GM04504 (cell line): ENCODE measurements at regions not wholly inside any gene's neighbourhood (a gene's known extent, or its start where the extent isn't known, plus 50 kb on each side); places are given as distances from the start of the nearest gene placed in this dataset.

Experiments
- DNase-seq: peaks from one replicate; pipeline ENCODE4 v3.0.0-alpha.2; 2012; ENCODE audit warnings: low read depth

DNA sequence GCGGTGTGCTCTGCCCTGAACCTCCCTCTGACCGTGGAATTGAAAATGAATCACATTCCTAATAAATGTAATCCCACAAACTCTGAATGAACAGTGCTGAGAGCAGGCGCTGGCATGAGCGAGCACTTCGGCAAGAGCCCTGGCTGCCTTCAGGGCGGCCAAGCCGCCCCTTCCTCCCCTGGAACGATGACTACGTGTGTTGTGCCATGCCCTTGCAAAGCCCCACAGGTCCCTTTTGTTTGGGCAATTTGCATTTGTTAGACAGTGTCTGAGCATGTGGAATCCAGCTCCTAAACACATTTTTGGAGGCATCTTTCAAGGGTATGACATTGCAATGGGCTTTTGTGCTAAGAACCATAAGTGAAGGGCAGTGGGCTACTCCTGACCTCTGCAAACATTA, 95.6 kb upstream of the MKI67 start:
- no peak for DNase-seq

DNA sequence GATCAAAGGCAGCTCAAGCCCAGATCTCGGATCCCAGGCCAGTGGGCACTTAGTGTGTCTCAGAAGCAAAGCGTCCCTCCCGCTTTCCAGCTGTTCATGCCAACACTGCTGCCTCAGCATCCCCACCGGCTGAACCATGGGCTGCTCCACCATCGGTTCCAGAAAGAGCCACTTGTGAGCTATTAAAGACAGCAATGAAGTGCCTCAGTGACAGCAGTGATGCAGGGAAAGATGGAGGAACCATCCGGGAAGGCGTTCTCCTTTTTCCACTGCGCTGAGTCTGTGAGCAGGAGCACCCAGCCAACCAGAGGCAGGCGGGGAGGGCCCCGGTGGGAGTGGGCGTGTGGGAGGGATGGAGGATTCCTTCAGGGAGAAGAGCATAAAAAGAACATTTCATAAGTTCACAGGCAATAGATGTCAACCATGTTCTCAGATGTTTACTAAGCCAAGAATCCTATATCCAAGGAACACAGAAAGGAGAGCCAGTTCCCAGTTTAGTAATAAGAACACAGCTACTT, 96.2 kb upstream of the MKI67 start:
- DNase-seq = no peak

- no peak for DNase-seq
Observed at GRCh38 chr10:128230401-128230800, 104.2 kb upstream of the MKI67 start.

- DNase-seq = no peak
Observed at GRCh38 chr10:128233422-128233821, 107.2 kb upstream of the MKI67 start.

DNA sequence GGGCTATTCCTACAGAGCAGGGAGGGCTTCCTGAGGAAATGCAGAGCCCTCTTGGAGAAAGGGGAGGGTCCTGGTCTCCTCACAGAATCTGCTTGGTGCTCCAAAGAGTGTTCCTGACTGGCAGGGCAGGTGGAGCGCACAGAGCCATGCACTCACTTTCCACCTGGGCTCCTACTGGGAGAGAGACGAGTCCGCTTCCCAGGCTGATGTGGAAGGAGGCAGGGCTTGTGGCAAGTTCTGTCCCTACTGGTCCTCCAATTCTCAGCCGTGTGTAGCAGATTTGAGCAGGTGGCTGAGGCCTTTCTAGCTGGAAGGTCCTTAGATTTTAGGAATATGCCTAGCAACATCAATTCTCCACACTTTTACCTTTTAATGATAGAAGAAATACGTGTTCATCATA, 111.5 kb upstream of the MKI67 start:
- no peak for DNase-seq

DNA sequence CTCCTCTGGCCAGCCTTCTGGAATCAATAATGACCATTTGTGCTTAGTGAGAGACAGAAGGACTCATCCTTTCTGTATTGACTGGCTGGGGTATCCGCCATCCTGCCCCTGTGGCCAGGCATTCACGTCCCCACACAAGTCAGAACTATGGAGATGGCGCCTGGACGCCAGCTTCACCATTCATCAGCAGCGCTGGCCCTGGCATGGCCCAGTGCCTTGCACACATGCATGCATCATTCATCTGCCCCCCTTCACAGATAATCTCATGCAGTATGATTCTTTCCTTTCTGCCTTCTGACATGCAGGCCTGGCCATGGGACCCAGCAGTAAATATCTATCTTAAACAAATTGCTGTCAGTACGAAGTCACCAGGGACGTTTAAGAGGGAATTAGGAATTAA, 114.8 kb upstream of the MKI67 start:
- DNase-seq = no peak

DNA sequence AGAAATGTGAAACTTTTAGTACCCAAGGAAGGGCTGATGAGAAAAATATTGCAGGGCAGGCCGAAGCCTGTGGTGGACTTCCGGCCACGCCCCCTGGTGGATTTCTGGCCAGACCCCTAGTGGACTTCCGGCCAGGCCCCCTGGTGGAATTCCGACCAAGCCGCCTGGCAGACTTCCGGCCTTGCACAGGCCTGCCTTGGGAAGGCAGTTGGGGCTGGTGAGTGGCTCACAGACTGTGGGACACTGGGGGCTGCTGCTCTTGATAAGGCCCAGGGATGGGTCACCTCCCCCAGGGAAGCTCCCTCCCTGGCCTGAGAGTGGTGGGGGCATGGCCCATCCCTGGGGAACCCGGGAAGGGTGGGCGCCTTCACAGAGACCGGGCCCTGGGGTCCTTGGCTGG, 116.4 kb upstream of the MKI67 start:
- no peak for DNase-seq

GRCh38 chr10:128245026-128245425, 118.8 kb upstream of the MKI67 start:
- DNase-seq = no peak

DNA sequence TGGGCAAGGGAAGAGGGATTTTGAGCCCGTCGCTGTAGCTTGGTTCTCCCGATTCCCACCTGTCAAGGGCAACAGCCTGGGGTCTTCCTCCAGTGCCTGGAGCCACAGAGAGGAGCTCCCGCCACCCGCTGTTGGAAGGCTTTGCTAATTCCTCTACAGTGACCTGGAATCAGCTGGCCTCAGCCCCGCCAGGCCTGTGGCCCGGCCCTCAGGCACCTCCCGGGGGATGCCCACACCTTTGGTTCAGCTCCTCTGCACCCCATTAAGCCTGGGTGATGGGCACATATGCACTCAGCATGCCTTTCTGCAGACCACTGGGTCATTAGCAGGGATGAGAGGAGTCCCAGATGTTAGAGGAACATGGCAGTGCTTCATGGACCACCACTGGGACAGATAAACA, 121.4 kb upstream of the MKI67 start:
- DNase-seq = no peak

- no peak for DNase-seq
Observed at GRCh38 chr10:128254476-128254875, 128.3 kb upstream of the MKI67 start.

DNA sequence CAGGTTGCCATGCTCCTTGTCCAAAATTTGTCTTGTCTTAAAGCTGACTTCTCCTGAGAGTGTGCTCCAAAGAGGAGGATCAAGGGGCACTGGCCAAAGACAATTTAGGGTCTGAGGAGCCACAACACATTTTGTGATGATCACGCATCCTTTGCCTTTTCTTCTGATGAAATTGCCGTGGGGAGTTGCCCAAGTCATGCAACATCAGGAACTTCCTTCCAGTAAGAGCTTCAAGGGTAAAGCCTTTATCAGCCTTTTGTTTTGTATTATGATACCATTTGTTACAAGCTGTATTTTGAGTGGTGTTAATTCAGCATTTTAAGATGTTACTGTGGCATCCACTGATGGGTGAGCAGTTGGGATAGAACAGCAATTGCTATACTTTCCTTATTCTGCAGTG, 131.2 kb upstream of the MKI67 start:
- DNase-seq = no peak

GRCh38 chr10:128258421-128258976, 132.3 kb upstream of the MKI67 start:
- DNase-seq = no peak

- peak; percentile 15 for DNase-seq
Observed at GRCh38 chr10:128263891-128264688, 137.9 kb upstream of the MKI67 start.

GRCh38 chr10:128265596-128265995, 139.4 kb upstream of the MKI67 start:
- DNase-seq = no peak

DNA sequence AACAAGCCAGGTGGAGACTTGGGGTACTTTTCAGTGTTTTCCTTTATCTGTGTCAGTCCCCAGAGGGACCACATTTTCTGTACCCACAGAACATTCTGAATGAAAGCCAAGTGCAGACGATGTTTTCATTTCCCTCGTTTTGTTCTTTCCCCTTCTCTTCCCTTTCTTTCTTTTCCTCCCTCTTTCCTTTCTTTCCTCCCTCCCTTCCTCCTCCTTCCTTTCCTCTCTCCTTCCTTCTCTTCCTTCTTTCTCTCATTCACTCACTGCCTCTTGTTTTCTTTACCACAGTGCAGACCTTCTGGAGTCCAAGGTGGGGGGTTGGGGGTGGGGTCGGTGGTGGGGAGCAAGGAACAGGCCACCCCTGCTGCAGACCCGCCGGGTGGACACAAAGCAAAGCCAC, 141.4 kb upstream of the MKI67 start:
- no peak for DNase-seq

GRCh38 chr10:128268015-128268722, 141.9 kb upstream of the MKI67 start:
- DNase-seq = no peak

GRCh38 chr10:128274938-128275337, 148.7 kb upstream of the MKI67 start:
- DNase-seq = peak; percentile 25

- no peak for DNase-seq
Observed at GRCh38 chr10:128275388-128276177, 149.4 kb upstream of the MKI67 start.

DNA sequence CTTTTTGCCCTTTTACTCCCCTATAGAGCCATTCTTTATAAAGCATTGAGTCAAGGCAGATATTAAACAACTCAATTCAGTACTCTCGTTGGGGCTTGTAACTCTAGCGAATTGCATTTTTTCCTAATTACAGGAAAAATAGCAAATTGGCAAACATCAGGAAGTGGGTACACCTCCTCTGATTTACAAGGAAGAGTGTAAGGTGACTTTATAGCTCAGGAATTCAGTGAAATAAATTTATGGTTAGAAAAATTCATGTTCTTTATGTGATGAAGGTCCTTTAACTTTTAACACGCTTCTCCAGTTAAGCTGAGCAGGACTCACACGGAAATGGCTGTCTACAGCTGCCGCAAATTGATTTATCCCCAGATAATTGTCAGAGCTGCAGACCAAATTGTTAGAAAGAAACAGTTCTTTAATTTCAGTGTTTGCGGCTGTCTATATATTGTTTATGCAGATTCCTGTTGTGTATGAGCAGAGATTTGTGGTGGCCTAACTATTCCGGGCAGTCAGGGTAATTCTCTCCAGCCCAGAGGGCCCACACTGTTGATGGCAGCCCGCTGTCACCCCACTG, 151.1 kb upstream of the MKI67 start:
- no peak for DNase-seq

- DNase-seq = no peak
Observed at GRCh38 chr10:128278362-128278761, 152.1 kb upstream of the MKI67 start.

- DNase-seq = no peak
Observed at GRCh38 chr10:128280271-128280670, 154.0 kb upstream of the MKI67 start.

DNA sequence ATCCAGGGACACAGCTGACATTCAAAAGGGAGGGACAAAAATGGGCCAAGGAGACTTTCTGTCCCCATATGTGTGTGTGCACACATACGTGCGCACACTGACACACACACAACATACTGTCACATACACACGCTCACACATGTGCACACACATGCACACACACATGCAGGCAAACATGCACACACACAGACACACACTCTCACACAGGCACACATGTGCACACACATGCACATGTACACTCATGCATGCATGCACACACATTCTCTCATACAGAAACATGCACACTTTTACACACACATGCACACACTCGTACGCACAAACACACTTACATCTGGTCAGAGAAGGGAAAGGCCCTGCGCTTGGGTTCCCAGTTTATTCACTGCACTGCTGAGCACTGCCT, 155.1 kb upstream of the MKI67 start:
- DNase-seq = no peak
